K562 (cell line): ENCODE measurements at regions not wholly inside any gene's neighbourhood (a gene's known extent, or its start where the extent isn't known, plus 50 kb on each side); places are given as distances from the start of the nearest gene placed in this dataset.

Experiments used
- ATAC-seq: fragments of 200-7000 bp; cut with Tn5 transposase; 3 replicates; pipeline ENCODE4 v1.9.1; 2020; ENCODE audit warnings: moderate library complexity
- BruUV-seq: library from RNA; stranded (reverse); fragments of 400-500 nt; replicated peaks from 2 replicates; lab custom pipeline; 2021; lab: Mats Ljungman, UMichigan
- CTCF ChIA-PET: fragments of 300-600 bp; formaldehyde crosslinking; extraction: SDS; loops from one replicate; lab custom pipeline; 2021; ENCODE audit warnings: low intra/inter-chr PET ratio; lab: Yijun Ruan, JAX
- POLR2A ChIA-PET: fragments of 300-600, 350-650 bp; sonication (Branson Sonifier 250); formaldehyde crosslinking; extraction: SDS; loops from one replicate; lab custom pipeline; 2021; ENCODE audit warnings: antibody characterized with exemption, inconsistent platforms; lab: Yijun Ruan, JAX
- DNase-seq, 4 experiments: peaks; one replicate each; pipeline versions ENCODE4 v3.0.0 to v3.0.0-alpha.2; 2011 to 2018; ENCODE audit warnings: low spot score in 3 of 4, mixed read lengths in 3 of 4; ENCODE audit errors: extremely low read depth in 1 of 4
- FAIRE-seq: peaks from 2 replicates; lab custom pipeline; 2011; peaks lifted over from hg19 to GRCh38; lab: Jason Lieb, UNC
- H2AFZ ChIP-seq: 2 replicates; pipeline ENCODE4 v1.6.0; 2011; ENCODE audit warnings: low read depth, low read length, control low read depth, inconsistent platforms
- H3K27ac ChIP-seq: fragments of 200-600 bp; 3 replicates; pipeline ENCODE4 v1.8.0; 2011; ENCODE audit warnings: low read depth, mild to moderate bottlenecking, control low read depth, inconsistent platforms, low read length, moderate library complexity, mixed read lengths; ENCODE audit errors: extremely low read depth
- H3K27me3 ChIP-seq, 2 experiments: fragments of 300-600 bp in 1 of 2; 2 replicates in 1 of 2; 3 replicates in 1 of 2; pipeline versions ENCODE4 v1.6.0 to v1.8.0; 2011; ENCODE audit warnings: inconsistent platforms in 2 of 2, low read length in 2 of 2, mild to moderate bottlenecking in 1 of 2, mixed read lengths in 1 of 2, moderate library complexity in 1 of 2; ENCODE audit not compliant: control insufficient read depth in 2 of 2, insufficient read depth in 2 of 2
- H3K36me3 ChIP-seq: fragments of 300-600 bp; 3 replicates; pipeline ENCODE4 v1.8.0; 2011; ENCODE audit warnings: mild to moderate bottlenecking, low read length, inconsistent platforms; ENCODE audit not compliant: control insufficient read depth, insufficient read depth
- H3K4me1 ChIP-seq, 2 experiments: fragments of 200-600 bp in 1 of 2; replicated peaks in 1 of 2; 2 replicates in 1 of 2; 3 replicates in 1 of 2; pipeline versions ENCODE4 v1.5.1 to v1.8.0; 2011; ENCODE audit warnings: inconsistent platforms in 2 of 2, low read length in 2 of 2, mild to moderate bottlenecking in 1 of 2, mixed read lengths in 1 of 2, moderate library complexity in 1 of 2; ENCODE audit not compliant: control insufficient read depth in 2 of 2, insufficient read depth in 2 of 2
- H3K4me2 ChIP-seq: 2 replicates; pipeline ENCODE4 v1.6.1; 2011; ENCODE audit warnings: low read length, control low read depth, inconsistent platforms, mixed read lengths; ENCODE audit not compliant: insufficient read depth
- H3K4me3 ChIP-seq: fragments of 200-600 bp; sonication (generic), shearing (Covaris generic); 2 replicates; pipeline ENCODE4 v1.5.1; 2016; ENCODE audit warnings: control low read depth, inconsistent platforms
- H3K79me2 ChIP-seq: fragments of 200-600 bp; 3 replicates; pipeline ENCODE4 v1.8.0; 2011; ENCODE audit warnings: low read length, inconsistent platforms; ENCODE audit not compliant: control insufficient read depth, insufficient read depth
- H3K9ac ChIP-seq, 2 experiments: 2 replicates each; pipeline versions ENCODE4 v1.6.0 to v1.6.1; 2011; ENCODE audit warnings: low read depth in 2 of 2, low read length in 2 of 2, control low read depth in 1 of 2, inconsistent platforms in 1 of 2, mild to moderate bottlenecking in 1 of 2, mixed read lengths in 1 of 2; ENCODE audit not compliant: insufficient read depth in 1 of 2
- H3K9me1 ChIP-seq: one replicate; pipeline ENCODE4 v1.6.0; 2011; ENCODE audit warnings: inconsistent platforms, mild to moderate bottlenecking, low read length, moderate library complexity; ENCODE audit not compliant: control insufficient read depth, insufficient read depth
- H3K9me3 ChIP-seq: replicated peaks from 2 replicates; pipeline ENCODE4 v1.5.1; 2011; ENCODE audit warnings: low read depth, low read length, inconsistent platforms; ENCODE audit not compliant: control insufficient read depth, insufficient read depth
- H4K20me1 ChIP-seq: replicated peaks from 2 replicates; pipeline ENCODE4 v1.6.1; 2011; ENCODE audit warnings: low read length, inconsistent platforms, mixed read lengths; ENCODE audit not compliant: control insufficient read depth, insufficient read depth
- BCL6 ChIP-seq: fragments of 250-450 bp; sonication (Bioruptor Pico); IDR thresholded peaks from 2 replicates; pipeline ENCODE4 v1.4.0; 2020
- BRD4 ChIP-seq: fragments of 200-600 bp; sonication (generic); IDR thresholded peaks from 2 replicates; pipeline ENCODE4 v1.6.1; 2017; ENCODE audit warnings: inconsistent platforms
- CBX2 ChIP-seq: fragments of 200-600 bp; sonication (generic); IDR thresholded peaks from one replicate; pipeline ENCODE4 v1.6.1; 2012; ENCODE audit warnings: mild to moderate bottlenecking, low read length, inconsistent platforms; ENCODE audit not compliant: insufficient read depth, poor library complexity, severe bottlenecking
- CHD4 ChIP-seq: fragments of 200-600 bp; sonication (generic); IDR thresholded peaks from 3 replicates; pipeline ENCODE4 v1.6.1; 2012; ENCODE audit warnings: low read depth, mild to moderate bottlenecking, mixed read lengths, low read length, inconsistent platforms; ENCODE audit not compliant: insufficient read depth, insufficient replicate concordance, poor library complexity, severe bottlenecking
- DEAF1 ChIP-seq: fragments of 450-650 bp; formaldehyde crosslinking; IDR thresholded peaks from 2 replicates; pipeline ENCODE4 v1.4.0; 2020; ENCODE audit warnings: mild to moderate bottlenecking, moderate library complexity
- HNRNPK ChIP-seq: fragments of 200-400 bp; formaldehyde crosslinking; IDR thresholded peaks from one replicate; pipeline ENCODE4 v1.6.1; 2018; ENCODE audit warnings: mild to moderate bottlenecking, low read depth, low read length; ENCODE audit not compliant: poor library complexity, severe bottlenecking
- KLF1 ChIP-seq: fragments of 450-650 bp; IDR thresholded peaks from 2 replicates; pipeline ENCODE4 v1.6.1; 2016; ENCODE audit warnings: missing genetic modification characterization, missing compliant biosample characterization
- MXI1 ChIP-seq: IDR thresholded peaks from 2 replicates; pipeline ENCODE4 v1.6.1; 2011; ENCODE audit warnings: low read depth, mild to moderate bottlenecking, improper control_type of control experiment, low read length
- PCBP1 ChIP-seq: fragments of 200-400 bp; formaldehyde crosslinking; IDR thresholded peaks from 2 replicates; pipeline ENCODE4 v1.6.1; 2018; ENCODE audit warnings: mild to moderate bottlenecking, low read depth, low read length; ENCODE audit not compliant: poor library complexity, severe bottlenecking
- RCOR1 ChIP-seq, 2 experiments: IDR thresholded peaks; 2 replicates each; pipeline ENCODE4 v1.6.1; 2012; ENCODE audit warnings: low read depth in 2 of 2, low read length in 2 of 2, borderline replicate concordance in 1 of 2, improper control_type of control experiment in 1 of 2
- ZFX ChIP-seq: sonication (generic); formaldehyde crosslinking; IDR thresholded peaks from 2 replicates; pipeline ENCODE4 v1.8.0; 2022; ENCODE audit warnings: mild to moderate bottlenecking, missing genetic modification reagents, moderate library complexity
- ZNF696 ChIP-seq: fragments of 250-450 bp; sonication (Bioruptor Pico); conservative IDR thresholded peaks from 2 replicates; pipeline ENCODE4 v1.4.0; 2020; ENCODE audit warnings: mild to moderate bottlenecking, moderate library complexity
- WGBS: fragments of 100-300 bp; shearing (Covaris generic); methylation state at CpG from one replicate; pipeline ENCODE4 v1.1.6; 2016; ENCODE audit warnings: low coverage, mixed read lengths; ENCODE audit not compliant: insufficient coverage; ENCODE audit errors: missing lambda C conversion rate; 5-methylcytosine and 5-hydroxymethylcytosine counted together
- in situ Hi-C: fragments of 300-500 bp; cut with MboI; formaldehyde crosslinking; loops from 4 replicates; pipeline ENCODE4 v1.15.0; 2018; ENCODE audit warnings: inconsistent platforms, mixed read lengths
- intact Hi-C: fragments of 100-400 bp; cut with micrococcal nuclease; formaldehyde crosslinking; loops from 2 replicates; pipeline ENCODE4 v1.14.2; 2022
- TF ChIP-seq, protein P1 (sequence below): fragments of 450-650 bp; IDR thresholded peaks from 2 replicates; pipeline ENCODE4 v1.7.0; 2016; ENCODE audit warnings: borderline replicate concordance

DNA sequence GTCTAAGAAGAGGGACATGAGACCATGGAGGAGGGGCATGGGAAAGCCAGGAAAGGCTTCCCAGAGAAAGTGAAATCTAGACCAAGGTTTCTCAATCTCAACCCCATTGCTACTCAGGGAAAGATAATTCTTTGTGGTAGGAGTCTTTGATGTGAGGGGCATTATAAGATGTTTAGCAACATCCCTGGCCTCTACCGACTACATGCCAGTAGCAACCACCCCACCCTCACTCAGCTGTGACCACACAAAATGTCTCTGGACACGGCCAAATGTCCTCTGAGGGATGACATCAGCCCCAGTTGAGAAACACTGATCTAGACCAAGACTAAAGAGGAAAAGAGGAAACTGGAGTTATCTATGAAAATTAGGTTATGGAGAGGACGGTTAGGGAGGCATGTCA, 298.5 kb upstream of the KIF2A start:
- in situ Hi-C loops = no loop called here
- no peaks in the 10 kb centered on the region for H3K36me3 ChIP-seq
- 0% methylated on average over 3 of the region's 3 CpGs for WGBS

More for the DNA sequence above, 298.5 kb upstream of the KIF2A start:
- Histone ChIP-seq H4K20me1 (no peaks in the 10 kb centered on the region), H3K27ac (no peak overlapping the region), H3K9me3 (no peaks in the 10 kb centered on the region), H3K9ac (no peak overlapping the region), H3K4me2 (no peak overlapping the region), H3K79me2 (no peaks in the 10 kb centered on the region), H3K9me1 (no peaks in the 10 kb centered on the region), H2AFZ (no peak overlapping the region), H3K4me3 (no peak overlapping the region), H3K27me3 (no peaks in the 10 kb centered on the region), H3K4me1 (no peaks in the 10 kb centered on the region)
- BruUV-seq = no TSS peak
- ChIA-PET CTCF (no interaction called here), POLR2A (interaction anchor here (1.0 kb wide), 1 partner anchor 15 kb away, joined by 3 read pairs; no protein-coding TSS in a partner anchor)
- FAIRE-seq (no peak), ATAC-seq (no peak), DNase-seq (no peak)
- intact Hi-C loops = no loop called here
- no peak for TF ChIP-seq CHD4
- TF ChIP-seq ZNF696 = no peak
- TF ChIP-seq DEAF1 (CRISPR knock-in tag) = no peak
- no peak for TF ChIP-seq ZFX (CRISPR knock-in tag)
- no peak for TF ChIP-seq BCL6 (CRISPR knock-in tag)
- TF ChIP-seq, protein P1, sequence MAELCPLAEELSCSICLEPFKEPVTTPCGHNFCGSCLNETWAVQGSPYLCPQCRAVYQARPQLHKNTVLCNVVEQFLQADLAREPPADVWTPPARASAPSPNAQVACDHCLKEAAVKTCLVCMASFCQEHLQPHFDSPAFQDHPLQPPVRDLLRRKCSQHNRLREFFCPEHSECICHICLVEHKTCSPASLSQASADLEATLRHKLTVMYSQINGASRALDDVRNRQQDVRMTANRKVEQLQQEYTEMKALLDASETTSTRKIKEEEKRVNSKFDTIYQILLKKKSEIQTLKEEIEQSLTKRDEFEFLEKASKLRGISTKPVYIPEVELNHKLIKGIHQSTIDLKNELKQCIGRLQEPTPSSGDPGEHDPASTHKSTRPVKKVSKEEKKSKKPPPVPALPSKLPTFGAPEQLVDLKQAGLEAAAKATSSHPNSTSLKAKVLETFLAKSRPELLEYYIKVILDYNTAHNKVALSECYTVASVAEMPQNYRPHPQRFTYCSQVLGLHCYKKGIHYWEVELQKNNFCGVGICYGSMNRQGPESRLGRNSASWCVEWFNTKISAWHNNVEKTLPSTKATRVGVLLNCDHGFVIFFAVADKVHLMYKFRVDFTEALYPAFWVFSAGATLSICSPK = no peak
- no peak for TF ChIP-seq PCBP1
- TF ChIP-seq MXI1 = no peak
- no peak for TF ChIP-seq RCOR1 (IDR thresholded peaks at IDR 0.05; ENCODE audit: borderline replicate concordance in 1 of 2, low read depth in 2 of 2, low read length in 2 of 2)
- TF ChIP-seq CBX2 = no peak
- TF ChIP-seq KLF1 (tag) = no peak
- TF ChIP-seq HNRNPK = no peak
- no peak for TF ChIP-seq BRD4
